HepG2 (cell line): ENCODE measurements at regions not wholly inside any gene's neighbourhood (a gene's known extent, or its start where the extent isn't known, plus 50 kb on each side); places are given as distances from the start of the nearest gene placed in this dataset.

Experiments used
- ATAC-seq: fragments of 200-7000 bp; cut with Tn5 transposase; 3 replicates; pipeline ENCODE4 v1.9.1; 2020; ENCODE audit warnings: mild to moderate bottlenecking, moderate library complexity
- BruUV-seq: library from RNA; stranded (reverse); fragments of 400-500 nt; replicated peaks from 2 replicates; lab custom pipeline; 2021; lab: Mats Ljungman, UMichigan
- CTCF ChIA-PET: fragments of 300-600 bp; formaldehyde crosslinking; extraction: SDS; loops from one replicate; lab custom pipeline; 2021; ENCODE audit warnings: low total read pairs, inconsistent platforms, low intra/inter-chr PET ratio; lab: Yijun Ruan, JAX
- POLR2A ChIA-PET: fragments of 350-600 bp; sonication (Branson Sonifier 250); formaldehyde crosslinking; loops from one replicate; lab custom pipeline; 2020; ENCODE audit warnings: antibody characterized with exemption, inconsistent platforms; lab: Yijun Ruan, JAX
- DNase-seq: peaks from one replicate; pipeline ENCODE4 v3.0.0-alpha.2; 2015; ENCODE audit warnings: low spot score
- FAIRE-seq: peaks from 3 replicates; lab custom pipeline; 2011; peaks lifted over from hg19 to GRCh38; lab: Jason Lieb, UNC
- H2AFZ ChIP-seq: one replicate; pipeline ENCODE4 v1.6.1; 2011; ENCODE audit warnings: low read length, inconsistent platforms
- H3K27ac ChIP-seq: fragments of 300-600 bp; 3 replicates; pipeline ENCODE4 v1.8.0; 2011; ENCODE audit warnings: mixed run types, mild to moderate bottlenecking, mixed read lengths, low read length, inconsistent platforms; ENCODE audit not compliant: insufficient read depth; ENCODE audit errors: extremely low read length
- H3K27me3 ChIP-seq, 2 experiments: fragments of 200-600 bp in 1 of 2; 2 replicates in 1 of 2; 3 replicates in 1 of 2; pipeline versions ENCODE4 v1.6.0 to v1.8.0; 2011; ENCODE audit warnings: low read length in 2 of 2, mild to moderate bottlenecking in 2 of 2, moderate library complexity in 2 of 2, inconsistent platforms in 1 of 2; ENCODE audit not compliant: insufficient read depth in 2 of 2, control insufficient read depth in 1 of 2
- H3K36me3 ChIP-seq, 2 experiments: fragments of 200-600 bp in 1 of 2; replicated peaks in 1 of 2; 2 replicates in 1 of 2; 3 replicates in 1 of 2; pipeline versions ENCODE4 v1.5.1 to v1.8.0; 2011; ENCODE audit warnings: low read length in 2 of 2, inconsistent platforms in 1 of 2; ENCODE audit not compliant: insufficient read depth in 2 of 2, control insufficient read depth in 1 of 2
- H3K4me1 ChIP-seq: 2 replicates; pipeline ENCODE4 v1.5.1; 2012; ENCODE audit warnings: low read length, inconsistent platforms; ENCODE audit not compliant: insufficient read depth
- H3K4me2 ChIP-seq: 2 replicates; pipeline ENCODE4 v1.6.0; 2011; ENCODE audit warnings: low read depth, low read length, inconsistent platforms
- H3K4me3 ChIP-seq, 3 experiments: fragments of 200-600 bp in 1 of 3; sonication (generic), shearing (Covaris generic) in 1 of 3; replicated peaks in 1 of 3; 2 replicates each; pipeline ENCODE4 v1.5.1; 2011 to 2016; ENCODE audit warnings: low read length in 3 of 3, inconsistent platforms in 2 of 3, low read depth in 2 of 3, mild to moderate bottlenecking in 2 of 3, control low read depth in 1 of 3, mixed read lengths in 1 of 3; ENCODE audit not compliant: insufficient read depth in 1 of 3
- H3K79me2 ChIP-seq: one replicate; pipeline ENCODE4 v1.6.1; 2011; ENCODE audit warnings: low read length, inconsistent platforms; ENCODE audit not compliant: insufficient read depth
- H3K9ac ChIP-seq: 2 replicates; pipeline ENCODE4 v1.6.0; 2011; ENCODE audit warnings: mild to moderate bottlenecking, low read depth, low read length, inconsistent platforms; ENCODE audit not compliant: insufficient read depth
- H3K9me3 ChIP-seq: 2 replicates; pipeline ENCODE4 v1.5.1; 2012; ENCODE audit warnings: mild to moderate bottlenecking, low read length
- H4K20me1 ChIP-seq: 2 replicates; pipeline ENCODE4 v1.6.0; 2011; ENCODE audit warnings: inconsistent platforms, mild to moderate bottlenecking, low read length, moderate library complexity; ENCODE audit not compliant: insufficient read depth
- BRCA1 ChIP-seq: sonication (generic); formaldehyde crosslinking; IDR thresholded peaks from 2 replicates; pipeline ENCODE4 v1.4.0; 2020; ENCODE audit warnings: missing genetic modification reagents
- CTCF ChIP-seq: sonication (generic); formaldehyde crosslinking; IDR thresholded peaks from 2 replicates; pipeline ENCODE4 v1.5.0; 2020; ENCODE audit warnings: mild to moderate bottlenecking, missing genetic modification reagents, moderate library complexity
- ELF3 ChIP-seq: IDR thresholded peaks from 2 replicates; pipeline ENCODE4 v1.6.1; 2016; ENCODE audit warnings: missing genetic modification reagents, missing compliant biosample characterization
- MAFF ChIP-seq: IDR thresholded peaks from 2 replicates; pipeline ENCODE4 v1.6.1; 2011; ENCODE audit warnings: low read depth, low read length, improper control_type of control experiment
- NBN ChIP-seq: fragments of 450-650 bp; conservative IDR thresholded peaks from 2 replicates; pipeline ENCODE4 v1.6.1; 2017
- NR2F1 ChIP-seq, 2 experiments: fragments of 450-650 bp in 1 of 2; formaldehyde crosslinking in 1 of 2; IDR thresholded peaks; 2 replicates each; pipeline versions ENCODE4 v1.5.0 to v1.6.1; 2016 to 2020; ENCODE audit warnings: mild to moderate bottlenecking in 1 of 2, missing compliant biosample characterization in 1 of 2, missing genetic modification reagents in 1 of 2, moderate library complexity in 1 of 2
- SNAI1 ChIP-seq: sonication (generic); formaldehyde crosslinking; IDR thresholded peaks from 2 replicates; pipeline ENCODE4 v1.5.0; 2020; ENCODE audit warnings: mild to moderate bottlenecking, missing genetic modification reagents, borderline replicate concordance
- ZFAT ChIP-seq: sonication (generic); formaldehyde crosslinking; conservative IDR thresholded peaks from 2 replicates; pipeline ENCODE4 v1.8.1; 2023; ENCODE audit warnings: missing genetic modification reagents, inconsistent platforms
- ZNF607 ChIP-seq: sonication (generic); formaldehyde crosslinking; IDR thresholded peaks from 2 replicates; pipeline ENCODE4 v1.5.1; 2020; ENCODE audit warnings: missing genetic modification reagents, mild to moderate bottlenecking, borderline replicate concordance
- ZNF746 ChIP-seq: sonication (generic); formaldehyde crosslinking; IDR thresholded peaks from 2 replicates; pipeline ENCODE4 v1.8.0; 2022; ENCODE audit warnings: mild to moderate bottlenecking, missing genetic modification reagents
- WGBS: methylation state at CpG from one replicate; pipeline ENCODE4 v1.1.6; 2017; ENCODE audit warnings: low lambda C conversion rate; 5-methylcytosine and 5-hydroxymethylcytosine counted together
- in situ Hi-C: cut with HindIII; loops from 2 replicates; pipeline ENCODE4 v1.10.0; 2017; ENCODE audit warnings: low pct_unique_long_range_greater_than_20kb; ENCODE audit not compliant: extremely low pct_ligation_motif_present
- intact Hi-C: fragments of 100-400 bp; cut with micrococcal nuclease; formaldehyde crosslinking; loops from one replicate; pipeline ENCODE4 v1.10.0; 2022; ENCODE audit not compliant: unreplicated experiment

- Histone ChIP-seq H3K79me2 (no peaks in the 10 kb centered on the region), H3K4me1 (peaks cover 10% of the 10 kb centered on the region), H3K9ac (no peak overlapping the region), H3K27ac (no peak overlapping the region), H3K36me3 (no peaks in the 10 kb centered on the region), H3K27me3 (peaks cover 0 to 13% of the 10 kb centered on the region in 2 experiments; a peak in 3 of 5 replicates), H4K20me1 (no peaks in the 10 kb centered on the region), H3K4me3 (no peak overlapping the region), H3K4me2 (no peak overlapping the region), H3K9me3 (no peaks in the 10 kb centered on the region), H2AFZ (no peak overlapping the region)
- FAIRE-seq: no peak
- intact Hi-C loops: no loop called here
- ChIA-PET CTCF (no interaction called here), POLR2A (no interaction called here)
- DNase-seq: no peak
- ATAC-seq: no peak
- in situ Hi-C loops: no loop called here
- TF ChIP-seq NBN: no peak
- TF ChIP-seq BRCA1 (CRISPR knock-in tag): no peak
- no peak for TF ChIP-seq NR2F1 (CRISPR knock-in tag; IDR thresholded peaks at IDR 0.05)
- TF ChIP-seq MAFF: no peak
- no peak for TF ChIP-seq ZFAT (CRISPR knock-in tag)
- no peak for TF ChIP-seq CTCF
- TF ChIP-seq ZNF607 (CRISPR knock-in tag): no peak
- no peak for TF ChIP-seq ELF3 (CRISPR knock-in tag)
- TF ChIP-seq ZNF746 (CRISPR knock-in tag): no peak
- TF ChIP-seq SNAI1 (CRISPR knock-in tag): no peak
- BruUV-seq: no TSS peak
- WGBS: 39% methylated on average over 16 of the region's 17 CpGs
Observed at GRCh38 chr3:193791041-193792032, 198.3 kb downstream of the OPA1 start.
